NCI-H82 treated with DMSO at 0.1 percent for 48 hours (cell line): ENCODE measurements at regions not wholly inside any gene's neighbourhood (a gene's known extent, or its start where the extent isn't known, plus 50 kb on each side); places are given as distances from the start of the nearest gene placed in this dataset.

Experiments used
- DNase-seq: peaks from one replicate; lab custom pipeline; 2025; ENCODE audit not compliant: unreplicated experiment; lab: John Stamatoyannopoulos, UW

GRCh38 chr13:30844548-30845296, 61.3 kb upstream of the MEDAG start:
- DNase-seq: no peak

- DNase-seq: no peak
Measured at GRCh38 chr13:30845297-30846214, 60.5 kb upstream of the MEDAG start.

- no peak for DNase-seq
Measured at GRCh38 chr13:30846311-30846710, 59.8 kb upstream of the MEDAG start.

GRCh38 chr13:30846866-30847265, 59.2 kb upstream of the MEDAG start:
- no peak for DNase-seq

GRCh38 chr13:30847650-30848307, 58.3 kb upstream of the MEDAG start:
- DNase-seq: no peak

GRCh38 chr13:30848332-30849027, 57.6 kb upstream of the MEDAG start:
- no peak for DNase-seq

GRCh38 chr13:30849611-30850010, 56.5 kb upstream of the MEDAG start:
- DNase-seq: no peak

- DNase-seq: no peak
Measured at GRCh38 chr13:30850204-30850866, 55.7 kb upstream of the MEDAG start.

- DNase-seq: no peak
Measured at GRCh38 chr13:30850867-30851211, 55.2 kb upstream of the MEDAG start.

- no peak for DNase-seq
Measured at GRCh38 chr13:30851697-30852096, 54.4 kb upstream of the MEDAG start.

GRCh38 chr13:30855569-30855968, 50.5 kb upstream of the MEDAG start:
- no peak for DNase-seq

- DNase-seq: no peak
Measured at GRCh38 chr13:30856005-30856790, 49.9 kb upstream of the MEDAG start.
